ENCODE measurements at regions not wholly inside any gene's neighbourhood (a gene's known extent, or its start where the extent isn't known, plus 50 kb on each side); places are given as distances from the start of the nearest gene placed in this dataset.
A peak's percentile ranks its signal among the peaks of the same experiment; 100 is the strongest.
"Not testable (repeated sequence)": the region's sequence is repeated elsewhere in the genome, so short reads cannot be mapped to it uniquely, and the experiment has no call there.

- no peak for DNase-seq (ENCODE audit: low read depth)
These were observed 114.0 kb downstream of the LHX2 start for GRCh38 chr9:124125651-124125977.

- DNase-seq (ENCODE audit: low read depth): no peak
These were observed 115.4 kb downstream of the LHX2 start for GRCh38 chr9:124126648-124127646.

GRCh38 chr9:124128568-124129166 lies 117.1 kb downstream of the LHX2 start:
- no peak for DNase-seq (ENCODE audit: low read depth)

DNA sequence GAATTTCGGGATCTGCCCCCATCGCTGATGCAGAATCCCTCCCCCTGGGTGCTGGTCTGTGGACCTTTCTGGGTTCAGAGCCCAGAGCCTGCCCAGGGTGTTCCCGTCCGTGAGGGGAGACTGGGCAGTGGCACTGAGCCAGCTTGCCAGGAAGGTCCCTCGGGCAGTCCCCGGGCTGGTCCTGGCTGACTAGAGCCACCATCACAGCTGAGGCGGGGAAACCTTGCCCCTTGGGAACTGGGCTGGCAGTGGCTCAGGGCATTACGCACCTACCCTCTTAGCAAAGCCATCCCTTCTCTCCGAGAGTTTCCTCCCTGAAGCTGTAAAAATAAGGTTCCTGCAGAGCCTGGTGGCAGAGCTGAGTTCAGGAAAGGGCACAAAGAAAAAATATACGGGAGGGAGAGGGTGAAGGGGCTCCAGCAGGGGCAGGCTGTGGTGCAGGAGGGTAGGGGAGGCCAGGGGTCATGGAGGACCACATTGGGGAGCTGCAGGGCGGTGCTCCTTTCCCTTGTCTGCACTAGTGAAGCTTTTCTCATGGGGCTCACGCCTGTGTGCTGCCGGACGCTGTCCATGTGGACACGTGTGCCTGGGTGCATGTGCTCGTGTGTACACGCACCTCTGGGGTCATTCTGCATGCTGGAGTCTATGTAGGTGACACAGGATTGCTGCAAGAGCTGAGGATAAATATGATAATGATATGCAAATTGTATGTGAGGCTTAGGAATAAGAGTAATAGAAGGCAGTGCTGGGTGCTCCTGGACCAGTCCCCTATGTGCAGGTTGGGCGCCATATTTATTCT lies 118.9 kb downstream of the LHX2 start:
- DNase-seq (ENCODE audit: low read depth): no peak

DNA sequence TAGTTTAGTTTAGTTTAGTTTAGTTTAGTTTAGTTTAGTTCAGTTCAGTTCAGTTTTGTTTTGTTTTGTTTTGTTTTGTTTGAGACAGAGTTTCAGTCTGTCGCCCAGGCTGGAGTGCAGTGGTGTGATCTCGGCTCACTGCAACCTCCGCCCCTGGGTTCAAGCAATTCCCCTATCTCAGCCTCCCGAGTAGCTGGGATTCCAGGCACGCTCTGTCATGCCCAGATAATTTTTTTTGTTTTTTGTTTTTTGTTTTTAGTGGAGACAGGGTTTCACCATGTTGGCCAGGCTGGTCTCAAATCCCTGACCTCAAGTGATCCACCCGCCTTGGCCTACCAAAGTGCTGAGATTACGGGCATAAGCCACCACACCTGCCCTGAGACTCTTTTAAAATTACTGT lies 120.0 kb downstream of the LHX2 start:
- not testable (repeated sequence) for DNase-seq (ENCODE audit: low read depth)

GRCh38 chr9:124132671-124133147 lies 121.1 kb downstream of the LHX2 start:
- DNase-seq (ENCODE audit: low read depth): no peak

DNA sequence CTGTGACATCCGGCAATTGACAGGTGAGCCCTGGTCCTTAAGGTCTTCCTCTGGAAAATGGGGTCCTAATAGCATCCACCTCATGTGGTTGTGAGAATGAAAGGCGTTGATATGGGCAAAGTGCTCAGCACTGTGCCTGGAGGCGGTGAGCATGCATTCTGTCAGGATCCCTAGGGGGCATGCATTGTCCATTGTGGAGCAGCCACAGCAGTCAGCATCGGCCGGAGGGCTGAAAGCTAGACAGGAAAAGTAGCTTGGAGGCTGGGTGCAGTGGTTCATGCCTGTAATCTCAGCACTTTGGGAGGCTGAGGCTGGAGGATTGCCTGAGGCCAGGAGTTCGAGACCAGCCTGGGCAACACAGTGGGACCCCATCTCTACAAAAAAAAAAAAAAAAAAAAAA lies 122.2 kb downstream of the LHX2 start:
- no peak for DNase-seq (ENCODE audit: low read depth)

GRCh38 chr9:124134526-124134925 lies 123.0 kb downstream of the LHX2 start:
- DNase-seq (ENCODE audit: low read depth): no peak

DNA sequence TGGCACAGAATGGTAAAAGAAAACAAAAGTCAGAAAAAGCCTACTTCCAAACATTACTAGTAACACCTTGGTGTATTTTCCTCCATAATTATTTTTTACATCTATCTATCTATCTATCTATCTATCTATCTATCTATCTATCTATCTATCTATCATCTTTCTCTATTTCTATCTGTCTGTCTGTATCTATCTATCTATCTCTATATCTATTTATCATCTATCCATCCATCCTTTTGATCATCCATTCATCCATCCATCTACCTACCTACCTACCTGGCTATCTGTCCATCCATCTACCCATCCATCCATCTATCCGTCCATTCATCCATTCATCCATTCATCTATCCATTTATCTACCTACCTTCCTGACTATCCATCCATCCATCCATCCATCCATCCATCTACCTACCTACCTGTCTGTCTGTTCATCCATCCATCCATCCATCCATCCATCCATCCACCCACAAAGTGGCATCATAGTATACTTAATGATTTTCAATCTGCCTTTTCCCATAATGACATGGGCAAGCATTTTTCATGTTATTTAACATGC lies 121.9 kb upstream of the NEK6 start:
- DNase-seq (ENCODE audit: low read depth): no peak

- DNase-seq (ENCODE audit: low read depth): no peak
These were observed 120.5 kb upstream of the NEK6 start for GRCh38 chr9:124137009-124137943.

DNA sequence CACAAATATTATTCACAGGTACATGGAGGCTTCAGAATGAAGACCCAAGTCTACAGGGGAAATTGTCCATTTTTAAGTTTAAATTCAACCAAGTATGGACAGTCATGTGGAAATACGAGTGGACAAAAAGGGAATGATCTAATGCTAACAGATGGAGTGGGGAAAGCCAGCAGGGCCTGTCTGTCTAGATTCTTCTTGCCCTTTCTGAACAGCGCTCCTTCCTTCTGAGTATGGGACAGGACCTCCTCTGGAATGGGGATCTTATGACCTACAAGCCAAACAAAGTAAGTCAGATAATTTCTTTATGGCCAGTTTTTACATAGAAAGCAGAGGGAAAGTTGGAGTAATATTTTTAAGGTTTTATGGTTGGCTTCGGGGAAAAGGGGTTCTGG lies 119.8 kb upstream of the NEK6 start:
- no peak for DNase-seq (ENCODE audit: low read depth)

DNA sequence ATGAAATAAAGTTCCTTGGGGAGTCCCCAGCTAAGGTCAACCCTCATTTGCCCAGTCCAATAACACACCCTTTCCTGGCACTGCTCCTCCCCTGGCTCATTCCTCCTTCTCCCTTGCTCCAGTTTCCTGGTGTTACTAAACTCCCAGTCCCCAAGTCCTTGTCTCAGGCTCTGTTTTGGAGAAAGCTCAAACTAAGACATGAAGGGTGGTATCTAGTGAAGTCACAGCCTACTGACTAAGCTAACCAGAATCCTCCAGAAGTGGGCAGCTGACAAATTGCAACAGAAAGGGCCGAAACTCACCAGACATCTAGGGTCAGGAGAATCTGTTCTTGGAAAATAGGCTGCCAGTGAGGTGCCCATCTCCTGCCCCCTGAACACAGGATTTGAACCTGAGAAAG lies 118.7 kb upstream of the NEK6 start:
- peak; percentile 47 for DNase-seq (ENCODE audit: low read depth)

DNA sequence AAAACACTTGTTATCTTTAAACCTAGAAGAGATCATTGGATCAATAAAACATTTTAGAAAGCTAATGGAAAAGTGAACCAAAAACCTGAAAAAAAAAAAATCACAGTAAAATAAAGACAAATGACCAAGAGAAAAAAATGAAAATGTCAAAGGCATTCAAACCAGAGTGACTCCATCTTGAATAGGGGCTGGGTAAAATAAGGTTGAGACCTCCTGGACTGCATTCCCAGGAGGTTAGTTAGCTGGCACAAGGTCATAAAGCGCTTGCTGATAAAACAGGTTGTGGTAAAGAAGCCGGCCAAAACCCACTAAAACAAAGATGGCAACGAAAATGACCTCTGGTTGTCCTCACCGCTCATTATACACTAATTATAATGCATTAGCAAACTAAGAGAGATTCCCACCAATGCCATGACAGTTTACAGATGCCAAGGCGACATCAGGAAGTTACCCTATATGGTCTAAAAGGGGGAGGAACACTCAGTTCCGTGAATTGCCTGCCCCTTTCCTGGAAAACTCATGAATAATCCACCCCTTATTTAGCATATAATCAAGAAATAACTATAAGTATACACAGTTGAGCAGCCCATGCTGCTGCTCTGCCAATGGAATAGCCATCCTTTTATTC lies 116.7 kb upstream of the NEK6 start:
- no peak for DNase-seq (ENCODE audit: low read depth)

DNA sequence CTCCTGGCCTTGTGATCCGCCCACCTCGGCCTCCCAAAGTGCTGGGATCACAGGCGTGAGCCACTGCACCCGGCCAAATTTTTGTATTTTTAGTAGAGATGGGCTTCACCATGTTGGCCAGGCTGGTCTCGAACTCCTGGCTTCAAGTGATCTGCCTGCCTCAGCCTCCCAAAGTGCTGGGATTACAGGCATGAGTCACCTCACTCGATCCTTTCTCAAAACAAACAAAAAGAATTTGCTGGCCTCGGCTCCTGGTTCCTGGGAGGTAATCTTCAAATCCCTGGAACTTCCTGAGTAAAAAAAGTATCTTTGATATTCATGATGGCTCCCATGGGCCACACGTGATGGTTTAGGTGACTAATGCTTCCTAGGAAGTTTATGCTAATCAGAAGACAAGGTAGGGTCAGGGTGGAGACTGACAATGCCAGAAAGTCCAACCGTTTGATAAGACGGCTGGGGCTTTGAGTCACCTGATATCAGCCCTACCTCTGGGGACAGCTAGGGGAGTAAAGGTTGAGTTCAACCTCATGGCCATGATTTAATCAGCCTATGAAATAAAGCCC lies 113.1 kb upstream of the NEK6 start:
- not testable (repeated sequence) for DNase-seq (ENCODE audit: low read depth)

GRCh38 chr9:124146031-124146561 lies 111.7 kb upstream of the NEK6 start:
- no peak for DNase-seq (ENCODE audit: low read depth)

DNA sequence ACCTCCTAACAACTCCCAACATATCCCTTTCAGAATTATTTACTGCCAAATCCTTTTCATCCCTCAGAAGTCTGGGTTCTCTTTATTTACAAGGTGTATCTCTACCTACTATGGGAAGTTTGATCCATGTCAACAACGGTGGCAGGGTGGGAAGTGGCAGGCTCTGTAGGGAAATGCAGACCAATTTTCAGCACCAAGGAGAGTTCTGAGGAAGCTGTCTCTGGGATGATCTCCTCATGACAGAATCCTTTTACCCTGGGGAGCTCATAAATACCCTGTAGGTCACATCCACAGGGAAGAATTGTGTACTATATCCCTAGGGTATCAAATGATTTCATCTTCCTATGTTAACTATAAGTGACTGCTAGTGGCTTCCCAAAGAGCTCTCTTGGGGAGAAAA lies 107.8 kb upstream of the NEK6 start:
- DNase-seq (ENCODE audit: low read depth): no peak

- no peak for DNase-seq (ENCODE audit: low read depth)
These were observed 93.9 kb upstream of the NEK6 start for GRCh38 chr9:124163760-124164255.

GRCh38 chr9:124164811-124165210 lies 92.9 kb upstream of the NEK6 start:
- DNase-seq (ENCODE audit: low read depth): no peak

- no peak for DNase-seq (ENCODE audit: low read depth)
These were observed 83.3 kb upstream of the NEK6 start for GRCh38 chr9:124174433-124174832.

- DNase-seq (ENCODE audit: low read depth): not testable (repeated sequence)
These were observed 80.2 kb upstream of the NEK6 start for GRCh38 chr9:124177522-124177921.
